ENCODE measurements at regions not wholly inside any gene's neighbourhood (a gene's known extent, or its start where the extent isn't known, plus 50 kb on each side); places are given as distances from the start of the nearest gene placed in this dataset.

GRCh38 chr10:21014141-21014540 lies 117.0 kb upstream of the NEBL start:
- Histone ChIP-seq H3K4me1 (ENCODE audit: insufficient read depth, low read length) (no peaks in the 10 kb centered on the region), H2AFZ (ENCODE audit: low read length) (no peak overlapping the region), H3K27me3 (ENCODE audit: insufficient read depth, low read length) (no peaks in the 10 kb centered on the region), H3K4me2 (ENCODE audit: insufficient read depth, low read length) (no peak overlapping the region), H4K20me1 (ENCODE audit: insufficient read depth, low read length) (no peaks in the 10 kb centered on the region), H3K36me3 (ENCODE audit: insufficient read depth, low read length) (no peaks in the 10 kb centered on the region), H3K9me3 (ENCODE audit: low read depth, low read length) (no peaks in the 10 kb centered on the region), H3K79me2 (ENCODE audit: insufficient read depth, low read length) (no peaks in the 10 kb centered on the region), H3K27ac (ENCODE audit: low read depth, low read length) (no peak overlapping the region), H3K4me3 (ENCODE audit: insufficient read depth, low read length) (no peak overlapping the region)
- no peak for DNase-seq (ENCODE audit: insufficient read length, low spot score, missing footprints)
- TF ChIP-seq, protein P1, sequence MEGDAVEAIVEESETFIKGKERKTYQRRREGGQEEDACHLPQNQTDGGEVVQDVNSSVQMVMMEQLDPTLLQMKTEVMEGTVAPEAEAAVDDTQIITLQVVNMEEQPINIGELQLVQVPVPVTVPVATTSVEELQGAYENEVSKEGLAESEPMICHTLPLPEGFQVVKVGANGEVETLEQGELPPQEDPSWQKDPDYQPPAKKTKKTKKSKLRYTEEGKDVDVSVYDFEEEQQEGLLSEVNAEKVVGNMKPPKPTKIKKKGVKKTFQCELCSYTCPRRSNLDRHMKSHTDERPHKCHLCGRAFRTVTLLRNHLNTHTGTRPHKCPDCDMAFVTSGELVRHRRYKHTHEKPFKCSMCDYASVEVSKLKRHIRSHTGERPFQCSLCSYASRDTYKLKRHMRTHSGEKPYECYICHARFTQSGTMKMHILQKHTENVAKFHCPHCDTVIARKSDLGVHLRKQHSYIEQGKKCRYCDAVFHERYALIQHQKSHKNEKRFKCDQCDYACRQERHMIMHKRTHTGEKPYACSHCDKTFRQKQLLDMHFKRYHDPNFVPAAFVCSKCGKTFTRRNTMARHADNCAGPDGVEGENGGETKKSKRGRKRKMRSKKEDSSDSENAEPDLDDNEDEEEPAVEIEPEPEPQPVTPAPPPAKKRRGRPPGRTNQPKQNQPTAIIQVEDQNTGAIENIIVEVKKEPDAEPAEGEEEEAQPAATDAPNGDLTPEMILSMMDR (IDR thresholded peaks at IDR 0.05; ENCODE audit: extremely low read depth, low read depth, low read length): no peak

GRCh38 chr10:21011433-21012018 lies 114.4 kb upstream of the NEBL start:
- Histone ChIP-seq H3K36me3 (ENCODE audit: insufficient read depth, low read length) (no peaks in the 10 kb centered on the region), H3K4me2 (ENCODE audit: insufficient read depth, low read length) (no peak overlapping the region), H2AFZ (ENCODE audit: low read length) (no peak overlapping the region), H3K4me1 (ENCODE audit: insufficient read depth, low read length) (no peaks in the 10 kb centered on the region), H3K4me3 (ENCODE audit: insufficient read depth, low read length) (no peak overlapping the region), H3K9me3 (ENCODE audit: low read depth, low read length) (no peaks in the 10 kb centered on the region), H3K27ac (ENCODE audit: low read depth, low read length) (no peak overlapping the region), H3K27me3 (ENCODE audit: insufficient read depth, low read length) (no peaks in the 10 kb centered on the region), H4K20me1 (ENCODE audit: insufficient read depth, low read length) (no peaks in the 10 kb centered on the region), H3K79me2 (ENCODE audit: insufficient read depth, low read length) (no peaks in the 10 kb centered on the region)
- no peak for DNase-seq (ENCODE audit: insufficient read length, low spot score, missing footprints)
- TF ChIP-seq, protein P1 (IDR thresholded peaks at IDR 0.05; ENCODE audit: extremely low read depth, low read depth, low read length): no peak

DNA sequence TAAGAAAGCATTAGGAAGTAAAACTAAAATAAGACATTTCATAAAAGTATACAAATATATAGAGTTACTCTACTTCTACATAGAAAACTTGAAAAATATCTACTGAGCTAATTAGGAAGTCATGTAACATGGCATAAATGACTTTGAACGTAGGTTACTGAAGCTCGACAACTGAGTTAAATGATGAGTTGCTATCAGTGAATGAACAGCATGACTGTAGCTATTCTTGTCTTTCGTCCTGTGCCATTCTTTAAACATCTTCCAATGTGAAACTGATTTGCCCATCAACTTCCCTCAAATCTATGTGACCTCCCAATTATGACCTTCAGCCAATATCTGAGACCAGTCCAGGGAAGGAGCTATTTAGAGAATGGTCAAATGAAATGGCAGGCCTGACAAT lies 113.5 kb upstream of the NEBL start:
- Histone ChIP-seq H3K36me3 (ENCODE audit: insufficient read depth, low read length) (no peaks in the 10 kb centered on the region), H3K27me3 (ENCODE audit: insufficient read depth, low read length) (no peaks in the 10 kb centered on the region), H3K4me3 (ENCODE audit: insufficient read depth, low read length) (no peak overlapping the region), H3K27ac (ENCODE audit: low read depth, low read length) (no peak overlapping the region), H3K4me1 (ENCODE audit: insufficient read depth, low read length) (no peaks in the 10 kb centered on the region), H2AFZ (ENCODE audit: low read length) (no peak overlapping the region), H4K20me1 (ENCODE audit: insufficient read depth, low read length) (no peaks in the 10 kb centered on the region), H3K4me2 (ENCODE audit: insufficient read depth, low read length) (no peak overlapping the region), H3K9me3 (ENCODE audit: low read depth, low read length) (no peaks in the 10 kb centered on the region), H3K79me2 (ENCODE audit: insufficient read depth, low read length) (no peaks in the 10 kb centered on the region)
- TF ChIP-seq, protein P1 (IDR thresholded peaks at IDR 0.05; ENCODE audit: extremely low read depth, low read depth, low read length): no peak
- no peak for DNase-seq (ENCODE audit: insufficient read length, low spot score, missing footprints)

- no peaks in the 10 kb centered on the region for H3K27me3 ChIP-seq (ENCODE audit: insufficient read depth, low read length)
- TF ChIP-seq, protein P1 (IDR thresholded peaks at IDR 0.05; ENCODE audit: extremely low read depth, low read depth, low read length): no peak
- no peak overlapping the region for H2AFZ ChIP-seq (ENCODE audit: low read length)
- no peak overlapping the region for H3K4me2 ChIP-seq (ENCODE audit: insufficient read depth, low read length)
- no peak overlapping the region for H3K4me3 ChIP-seq (ENCODE audit: insufficient read depth, low read length)
- DNase-seq (ENCODE audit: insufficient read length, low spot score, missing footprints): no peak
- H3K4me1 ChIP-seq (ENCODE audit: insufficient read depth, low read length): peaks cover 3% of the 10 kb centered on the region
- H4K20me1 ChIP-seq (ENCODE audit: insufficient read depth, low read length): no peaks in the 10 kb centered on the region
- no peaks in the 10 kb centered on the region for H3K36me3 ChIP-seq (ENCODE audit: insufficient read depth, low read length)
- H3K79me2 ChIP-seq (ENCODE audit: insufficient read depth, low read length): no peaks in the 10 kb centered on the region
- no peaks in the 10 kb centered on the region for H3K9me3 ChIP-seq (ENCODE audit: low read depth, low read length)
- no peak overlapping the region for H3K27ac ChIP-seq (ENCODE audit: low read depth, low read length)
These were observed 106.2 kb upstream of the NEBL start for GRCh38 chr10:21003240-21003822.
